ENCODE measurements at regions not wholly inside any gene's neighbourhood (a gene's known extent, or its start where the extent isn't known, plus 50 kb on each side); places are given as distances from the start of the nearest gene placed in this dataset.
"Not testable (repeated sequence)": the region's sequence is repeated elsewhere in the genome, so short reads cannot be mapped to it uniquely, and the experiment has no call there.

DNA sequence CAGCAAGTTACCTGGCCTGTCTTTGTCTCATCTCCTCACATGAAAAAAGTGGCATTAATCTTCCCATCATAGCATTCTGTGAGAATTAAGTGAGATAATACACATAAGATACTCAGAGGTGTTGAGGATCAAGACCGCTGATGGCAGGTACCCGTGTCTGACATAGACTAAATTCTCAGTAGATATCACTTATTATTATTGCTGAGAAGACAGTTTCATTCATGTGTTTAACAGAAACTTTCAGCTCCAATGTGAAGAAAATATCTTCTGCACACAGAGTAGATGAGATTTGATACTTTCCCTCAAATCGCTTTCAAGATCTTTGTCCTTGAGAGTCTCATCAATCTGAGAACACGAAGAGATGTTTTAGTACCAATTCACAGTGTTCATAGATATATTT, 809.4 kb downstream of the TSN start:
- no peaks in the 10 kb centered on the region for H4K20me1 ChIP-seq (ENCODE audit: insufficient read depth)
- intact Hi-C loops (cut with micrococcal nuclease; ENCODE audit: unreplicated experiment), result no loop called here
- BruUV-seq (replicated peaks), result no TSS peak
- no peak for DNase-seq
- TF ChIP-seq EZH2 (IDR thresholded peaks at IDR 0.05; ENCODE audit: low read depth), result no peak
- TF ChIP-seq, protein P1, sequence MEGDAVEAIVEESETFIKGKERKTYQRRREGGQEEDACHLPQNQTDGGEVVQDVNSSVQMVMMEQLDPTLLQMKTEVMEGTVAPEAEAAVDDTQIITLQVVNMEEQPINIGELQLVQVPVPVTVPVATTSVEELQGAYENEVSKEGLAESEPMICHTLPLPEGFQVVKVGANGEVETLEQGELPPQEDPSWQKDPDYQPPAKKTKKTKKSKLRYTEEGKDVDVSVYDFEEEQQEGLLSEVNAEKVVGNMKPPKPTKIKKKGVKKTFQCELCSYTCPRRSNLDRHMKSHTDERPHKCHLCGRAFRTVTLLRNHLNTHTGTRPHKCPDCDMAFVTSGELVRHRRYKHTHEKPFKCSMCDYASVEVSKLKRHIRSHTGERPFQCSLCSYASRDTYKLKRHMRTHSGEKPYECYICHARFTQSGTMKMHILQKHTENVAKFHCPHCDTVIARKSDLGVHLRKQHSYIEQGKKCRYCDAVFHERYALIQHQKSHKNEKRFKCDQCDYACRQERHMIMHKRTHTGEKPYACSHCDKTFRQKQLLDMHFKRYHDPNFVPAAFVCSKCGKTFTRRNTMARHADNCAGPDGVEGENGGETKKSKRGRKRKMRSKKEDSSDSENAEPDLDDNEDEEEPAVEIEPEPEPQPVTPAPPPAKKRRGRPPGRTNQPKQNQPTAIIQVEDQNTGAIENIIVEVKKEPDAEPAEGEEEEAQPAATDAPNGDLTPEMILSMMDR (conservative IDR thresholded peaks at IDR 0.05), result no peak
- H2AFZ ChIP-seq, result no peak overlapping the region
- ChIA-PET CTCF (no interaction called here), POLR2A (ENCODE audit: unreplicated experiment) (no interaction called here)
- H3K4me1 ChIP-seq (replicated peaks; ENCODE audit: insufficient read depth), result no peaks in the 10 kb centered on the region
- no peak overlapping the region for H3K4me3 ChIP-seq
- H3K27ac ChIP-seq, result no peak overlapping the region
- peaks cover 5% of the 10 kb centered on the region; the same call in 1 of the 2 replicates for H3K27me3 ChIP-seq (ENCODE audit: insufficient read depth, low read depth)
- H3K4me2 ChIP-seq, result no peak overlapping the region
- no peaks in the 10 kb centered on the region for H3K9me2 ChIP-seq (ENCODE audit: insufficient read depth)
- no peaks in the 10 kb centered on the region for H3K36me3 ChIP-seq (ENCODE audit: low read depth)
- no peaks in the 10 kb centered on the region for H3F3A ChIP-seq (ENCODE audit: insufficient read depth, low read depth)
- no peaks in the 10 kb centered on the region for H3K79me2 ChIP-seq (ENCODE audit: low read depth)
- no peaks in the 10 kb centered on the region for H3K9me3 ChIP-seq (ENCODE audit: insufficient read depth, low read depth)

DNA sequence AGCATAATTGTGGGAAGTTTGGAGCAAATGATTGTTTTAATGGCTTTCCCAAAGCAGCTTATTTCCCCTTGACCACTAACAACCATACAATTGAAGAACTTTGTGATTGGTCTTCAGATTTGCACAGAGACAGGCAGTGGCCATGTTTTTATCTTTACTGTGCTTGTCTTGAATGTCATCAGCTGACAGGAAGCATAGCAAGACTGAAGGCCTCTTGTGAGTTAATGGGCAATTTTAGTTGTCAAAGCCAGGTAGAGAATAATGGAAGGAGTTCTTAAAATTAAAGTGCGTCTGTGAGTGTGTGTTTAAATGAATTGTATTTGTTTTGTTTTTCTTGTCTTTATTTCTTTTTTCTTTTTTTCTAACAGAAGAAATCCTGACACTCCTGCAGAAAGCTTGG, 809.9 kb downstream of the TSN start:
- Histone ChIP-seq H3K4me3 (no peak overlapping the region), H3K36me3 (ENCODE audit: low read depth) (no peaks in the 10 kb centered on the region), H3K9me3 (ENCODE audit: insufficient read depth, low read depth) (no peaks in the 10 kb centered on the region), H3K79me2 (ENCODE audit: low read depth) (no peaks in the 10 kb centered on the region), H4K20me1 (ENCODE audit: insufficient read depth) (no peaks in the 10 kb centered on the region), H3F3A (ENCODE audit: insufficient read depth, low read depth) (no peaks in the 10 kb centered on the region), H3K27me3 (ENCODE audit: insufficient read depth, low read depth) (peaks cover 4% of the 10 kb centered on the region; the same call in 1 of the 2 replicates), H3K27ac (no peak overlapping the region), H3K4me2 (no peak overlapping the region), H3K4me1 (replicated peaks; ENCODE audit: insufficient read depth) (no peaks in the 10 kb centered on the region), H2AFZ (no peak overlapping the region), H3K9me2 (ENCODE audit: insufficient read depth) (no peaks in the 10 kb centered on the region)
- ChIA-PET POLR2A (ENCODE audit: unreplicated experiment) (no interaction called here), CTCF (no interaction called here)
- TF ChIP-seq, protein P1 (conservative IDR thresholded peaks at IDR 0.05), result no peak
- no peak for TF ChIP-seq EZH2 (IDR thresholded peaks at IDR 0.05; ENCODE audit: low read depth)
- BruUV-seq (replicated peaks), result no TSS peak
- intact Hi-C loops (cut with micrococcal nuclease; ENCODE audit: unreplicated experiment), result no loop called here
- no peak for DNase-seq

DNA sequence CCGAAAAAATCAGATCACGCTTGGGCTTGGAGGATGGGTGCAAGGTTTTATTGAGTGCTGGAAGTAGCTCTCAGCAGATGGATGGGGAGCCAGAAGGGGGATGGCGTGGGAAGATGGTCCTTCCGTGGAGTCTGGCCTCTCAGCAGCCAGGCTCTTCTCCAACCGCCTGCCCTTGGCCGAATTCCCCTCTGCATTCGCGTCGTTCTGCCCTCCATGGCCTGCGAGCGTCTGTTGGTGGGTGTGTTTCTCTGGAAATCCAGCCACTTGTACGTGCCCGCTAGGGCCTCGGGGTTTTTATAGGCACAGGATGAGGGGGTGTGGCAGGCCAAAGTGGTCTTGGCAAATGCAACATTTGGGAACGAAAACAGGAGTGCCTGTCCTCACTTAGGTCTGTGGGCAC, 815.2 kb downstream of the TSN start:
- Histone ChIP-seq H3K27ac (no peak overlapping the region), H3K4me3 (no peak overlapping the region), H4K20me1 (ENCODE audit: insufficient read depth) (no peaks in the 10 kb centered on the region), H3K9me2 (ENCODE audit: insufficient read depth) (no peaks in the 10 kb centered on the region), H3K4me2 (no peak overlapping the region), H3K9me3 (ENCODE audit: insufficient read depth, low read depth) (no peaks in the 10 kb centered on the region), H3K79me2 (ENCODE audit: low read depth) (no peaks in the 10 kb centered on the region), H3K36me3 (ENCODE audit: low read depth) (no peaks in the 10 kb centered on the region), H3K4me1 (replicated peaks; ENCODE audit: insufficient read depth) (no peaks in the 10 kb centered on the region), H2AFZ (no peak overlapping the region), H3F3A (ENCODE audit: insufficient read depth, low read depth) (no peaks in the 10 kb centered on the region), H3K27me3 (ENCODE audit: insufficient read depth, low read depth) (no peaks in the 10 kb centered on the region; the same call in 1 of the 2 replicates)
- POLR2A ChIA-PET (ENCODE audit: unreplicated experiment), result no interaction called here
- TF ChIP-seq EZH2 (IDR thresholded peaks at IDR 0.05; ENCODE audit: low read depth), result no peak
- TF ChIP-seq, protein P1 (conservative IDR thresholded peaks at IDR 0.05), result no peak
- CTCF ChIA-PET, result no interaction called here
- intact Hi-C loops (cut with micrococcal nuclease; ENCODE audit: unreplicated experiment), result no loop called here
- BruUV-seq (replicated peaks), result no TSS peak
- DNase-seq, result no peak

DNA sequence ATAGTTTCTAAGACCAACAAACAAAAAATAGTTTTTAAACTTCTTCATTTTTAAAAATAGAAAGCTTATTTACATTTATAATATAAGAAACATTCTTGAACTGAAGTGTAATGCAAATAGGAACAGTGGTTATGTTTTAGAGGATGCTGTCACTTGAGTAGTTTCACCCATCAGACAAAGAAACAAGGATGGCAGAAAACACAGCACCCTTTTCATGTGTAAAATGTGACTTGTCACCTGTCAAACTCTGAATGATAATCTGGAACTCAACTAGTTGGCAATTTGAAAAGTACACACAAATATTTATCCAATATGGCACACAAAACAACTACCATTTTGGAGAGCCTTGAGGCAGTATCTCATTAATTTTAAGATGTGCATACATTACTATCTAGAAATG, 816.0 kb downstream of the TSN start:
- H3F3A ChIP-seq (ENCODE audit: insufficient read depth, low read depth); H3K9me3 ChIP-seq (ENCODE audit: insufficient read depth, low read depth); H3K9me2 ChIP-seq (ENCODE audit: insufficient read depth); BruUV-seq (replicated peaks); H3K4me3 ChIP-seq; H3K4me2 ChIP-seq; DNase-seq; H3K4me1 ChIP-seq (replicated peaks; ENCODE audit: insufficient read depth); intact Hi-C loops (cut with micrococcal nuclease; ENCODE audit: unreplicated experiment); H3K27ac ChIP-seq; H3K27me3 ChIP-seq (ENCODE audit: insufficient read depth, low read depth); H3K36me3 ChIP-seq (ENCODE audit: low read depth); H2AFZ ChIP-seq; CTCF ChIA-PET; H3K79me2 ChIP-seq (ENCODE audit: low read depth); POLR2A ChIA-PET (ENCODE audit: unreplicated experiment); H4K20me1 ChIP-seq (ENCODE audit: insufficient read depth): not testable (repeated sequence)

Data from PC-9 (cell line).